NCI-H345 treated with DMSO at 0.1 percent for 48 hours (cell line): ENCODE measurements at regions not wholly inside any gene's neighbourhood (a gene's known extent, or its start where the extent isn't known, plus 50 kb on each side); places are given as distances from the start of the nearest gene placed in this dataset.
A peak's percentile ranks its signal among the peaks of the same experiment; 100 is the strongest.
"Not testable (repeated sequence)": the region's sequence is repeated elsewhere in the genome, so short reads cannot be mapped to it uniquely, and the experiment has no call there.

Experiments
- DNase-seq: peaks from one replicate; lab custom pipeline; 2025; ENCODE audit not compliant: unreplicated experiment; lab: John Stamatoyannopoulos, UW

- peak; percentile 8 for DNase-seq
Observed at GRCh38 chr1:38758820-38759219, 100.8 kb downstream of the RRAGC start.

GRCh38 chr1:38746941-38747600, 112.5 kb downstream of the RRAGC start:
- DNase-seq = no peak

GRCh38 chr1:38746402-38746935, 113.1 kb downstream of the RRAGC start:
- no peak for DNase-seq

GRCh38 chr1:38745476-38746401, 113.8 kb downstream of the RRAGC start:
- DNase-seq = no peak

- no peak for DNase-seq
Observed at GRCh38 chr1:38744452-38745350, 114.9 kb downstream of the RRAGC start.

GRCh38 chr1:38743184-38743583, 116.4 kb downstream of the RRAGC start:
- DNase-seq = no peak

- DNase-seq = no peak
Observed at GRCh38 chr1:38741341-38741740, 118.2 kb downstream of the RRAGC start.

GRCh38 chr1:38740487-38740886, 119.1 kb downstream of the RRAGC start:
- DNase-seq = no peak

GRCh38 chr1:38738207-38738606, 121.4 kb downstream of the RRAGC start:
- DNase-seq = no peak

- no peak for DNase-seq
Observed at GRCh38 chr1:38736399-38736798, 123.2 kb downstream of the RRAGC start.

- DNase-seq = no peak
Observed at GRCh38 chr1:38735651-38736161, 123.9 kb downstream of the RRAGC start.

GRCh38 chr1:38733761-38734160, 125.8 kb downstream of the RRAGC start:
- DNase-seq = no peak

- DNase-seq = no peak
Observed at GRCh38 chr1:38730511-38731397, 128.8 kb downstream of the RRAGC start.

- DNase-seq = no peak
Observed at GRCh38 chr1:38728585-38728908, 131.0 kb downstream of the RRAGC start.

- DNase-seq = no peak
Observed at GRCh38 chr1:38727684-38728584, 131.6 kb downstream of the RRAGC start.

GRCh38 chr1:38725321-38725961, 134.1 kb downstream of the RRAGC start:
- not testable (repeated sequence) for DNase-seq

GRCh38 chr1:38724160-38725131, 135.1 kb downstream of the RRAGC start:
- DNase-seq = no peak
